PC-3 (cell line): ENCODE measurements at regions not wholly inside any gene's neighbourhood (a gene's known extent, or its start where the extent isn't known, plus 50 kb on each side); places are given as distances from the start of the nearest gene placed in this dataset.

Experiments
- ATAC-seq: fragments of 200-7000 bp; cut with Tn5 transposase; 2 replicates; pipeline ENCODE4 v1.9.1; 2020; ENCODE audit warnings: mild to moderate bottlenecking, moderate library complexity
- BruUV-seq: library from RNA; stranded (reverse); fragments of 400-500 nt; replicated peaks from 2 replicates; lab custom pipeline; 2021; lab: Mats Ljungman, UMichigan
- CTCF ChIA-PET: fragments of 300-600 bp; sonication (Branson Sonifier 250); formaldehyde crosslinking; loops from one replicate; lab custom pipeline; 2022; ENCODE audit warnings: antibody characterized with exemption; lab: Charles Lee
- POLR2A ChIA-PET: fragments of 300-600 bp; sonication (Branson Sonifier 250); formaldehyde crosslinking; loops from one replicate; lab custom pipeline; 2022; ENCODE audit warnings: antibody characterized with exemption; ENCODE audit not compliant: unreplicated experiment; lab: Charles Lee
- DNase-seq: peaks from one replicate; pipeline ENCODE4 v3.0.0-alpha.2; 2015
- H2AFZ ChIP-seq: fragments of 300-600 bp; sonication (generic); 2 replicates; pipeline ENCODE4 v1.6.0; 2016; ENCODE audit warnings: antibody characterized with exemption, low read length
- H3F3A ChIP-seq: fragments of 300-600 bp; sonication (generic); one replicate; pipeline ENCODE4 v1.6.0; 2017; ENCODE audit warnings: antibody characterized with exemption, low read length, control low read depth, mild to moderate bottlenecking; ENCODE audit not compliant: unreplicated experiment
- H3K27ac ChIP-seq: fragments of 300-600 bp; sonication (generic); 2 replicates; pipeline ENCODE4 v1.5.1; 2016; ENCODE audit warnings: mild to moderate bottlenecking, low read length
- H3K27me3 ChIP-seq: fragments of 300-600 bp; sonication (generic); 2 replicates; pipeline ENCODE4 v1.6.1; 2016; ENCODE audit warnings: low read length, mixed read lengths
- H3K36me3 ChIP-seq: fragments of 300-600 bp; sonication (generic); 2 replicates; pipeline ENCODE4 v1.6.1; 2016; ENCODE audit warnings: low read depth, mixed run types, low read length, mixed read lengths
- H3K4me1 ChIP-seq: fragments of 300-600 bp; sonication (generic); 2 replicates; pipeline ENCODE4 v1.5.1; 2016; ENCODE audit warnings: low read length; ENCODE audit not compliant: insufficient read depth
- H3K4me2 ChIP-seq: fragments of 300-600 bp; sonication (generic); 2 replicates; pipeline ENCODE4 v1.6.0; 2016; ENCODE audit warnings: low read length
- H3K4me3 ChIP-seq: fragments of 300-600 bp; sonication (generic); 2 replicates; pipeline ENCODE4 v1.5.1; 2016; ENCODE audit warnings: mild to moderate bottlenecking, low read length, mixed read lengths
- H3K79me2 ChIP-seq: fragments of 300-600 bp; sonication (generic); 2 replicates; pipeline ENCODE4 v1.6.1; 2017; ENCODE audit warnings: low read length, mixed read lengths
- H3K9ac ChIP-seq: fragments of 300-600 bp; sonication (generic); 2 replicates; pipeline ENCODE4 v1.6.0; 2016; ENCODE audit warnings: mild to moderate bottlenecking, low read length
- H3K9me2 ChIP-seq: fragments of 300-600 bp; sonication (generic); replicated peaks from 2 replicates; pipeline ENCODE4 v1.6.1; 2016; ENCODE audit warnings: mixed run types, low read length, mixed read lengths
- H3K9me3 ChIP-seq: fragments of 300-600 bp; sonication (generic); 2 replicates; pipeline ENCODE4 v1.6.1; 2016; ENCODE audit warnings: low read length, mixed read lengths
- H4K20me1 ChIP-seq: fragments of 300-600 bp; sonication (generic); 2 replicates; pipeline ENCODE4 v1.6.1; 2016; ENCODE audit warnings: low read length, mixed read lengths
- EZH2 ChIP-seq: fragments of 300-600 bp; sonication (generic); IDR thresholded peaks from one replicate; pipeline ENCODE4 v1.6.1; 2017; ENCODE audit warnings: antibody characterized with exemption, mild to moderate bottlenecking, low read length; ENCODE audit not compliant: unreplicated experiment
- EZH2phosphoT487 ChIP-seq: fragments of 300-600 bp; sonication (generic); IDR thresholded peaks from 2 replicates; pipeline ENCODE4 v1.6.1; 2018; ENCODE audit warnings: mild to moderate bottlenecking, antibody characterized with exemption, low read length, borderline replicate concordance
- intact Hi-C: fragments of 100-400 bp; cut with micrococcal nuclease; formaldehyde crosslinking; loops from 2 replicates; pipeline ENCODE4 v1.9.0; 2023
- TF ChIP-seq, protein P1 (sequence below): fragments of 300-600 bp; sonication (generic); conservative IDR thresholded peaks from 2 replicates; pipeline ENCODE4 v1.5.1; 2017; ENCODE audit warnings: antibody characterized with exemption, low read depth, mild to moderate bottlenecking, low read length

GRCh38 chr1:83058327-83058726 is 940.6 kb downstream of the TTLL7 start:
- Histone ChIP-seq H4K20me1 (no peaks in the 10 kb centered on the region), H3K27ac (no peak overlapping the region), H3K9me2 (no peaks in the 10 kb centered on the region), H3K4me1 (peaks cover 35% of the 10 kb centered on the region), H2AFZ (no peak overlapping the region), H3K36me3 (no peaks in the 10 kb centered on the region), H3K27me3 (no peaks in the 10 kb centered on the region), H3K4me2 (no peak overlapping the region), H3K9ac (no peak overlapping the region), H3K9me3 (no peaks in the 10 kb centered on the region), H3K4me3 (no peak overlapping the region), H3F3A (no peaks in the 10 kb centered on the region), H3K79me2 (no peaks in the 10 kb centered on the region)
- DNase-seq, result no peak
- intact Hi-C loops, result no loop called here
- POLR2A ChIA-PET, result no interaction called here
- ATAC-seq, result no peak
- no TSS peak for BruUV-seq
- CTCF ChIA-PET, result no interaction called here
- TF ChIP-seq EZH2, result no peak
- TF ChIP-seq, protein P1, sequence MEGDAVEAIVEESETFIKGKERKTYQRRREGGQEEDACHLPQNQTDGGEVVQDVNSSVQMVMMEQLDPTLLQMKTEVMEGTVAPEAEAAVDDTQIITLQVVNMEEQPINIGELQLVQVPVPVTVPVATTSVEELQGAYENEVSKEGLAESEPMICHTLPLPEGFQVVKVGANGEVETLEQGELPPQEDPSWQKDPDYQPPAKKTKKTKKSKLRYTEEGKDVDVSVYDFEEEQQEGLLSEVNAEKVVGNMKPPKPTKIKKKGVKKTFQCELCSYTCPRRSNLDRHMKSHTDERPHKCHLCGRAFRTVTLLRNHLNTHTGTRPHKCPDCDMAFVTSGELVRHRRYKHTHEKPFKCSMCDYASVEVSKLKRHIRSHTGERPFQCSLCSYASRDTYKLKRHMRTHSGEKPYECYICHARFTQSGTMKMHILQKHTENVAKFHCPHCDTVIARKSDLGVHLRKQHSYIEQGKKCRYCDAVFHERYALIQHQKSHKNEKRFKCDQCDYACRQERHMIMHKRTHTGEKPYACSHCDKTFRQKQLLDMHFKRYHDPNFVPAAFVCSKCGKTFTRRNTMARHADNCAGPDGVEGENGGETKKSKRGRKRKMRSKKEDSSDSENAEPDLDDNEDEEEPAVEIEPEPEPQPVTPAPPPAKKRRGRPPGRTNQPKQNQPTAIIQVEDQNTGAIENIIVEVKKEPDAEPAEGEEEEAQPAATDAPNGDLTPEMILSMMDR, result no peak
- TF ChIP-seq EZH2phosphoT487, result no peak

- H3K27ac ChIP-seq, result peak overlapping the region; percentile 77
Measured at GRCh38 chr1:83055391-83056170, 943.4 kb downstream of the TTLL7 start.

More at GRCh38 chr1:83055391-83056170, 943.4 kb downstream of the TTLL7 start:
- no peaks in the 10 kb centered on the region for H3K79me2 ChIP-seq
- peak; percentile 74 for ATAC-seq
- no peak for TF ChIP-seq EZH2phosphoT487
- TF ChIP-seq, protein P1, result no peak
- TF ChIP-seq EZH2, result no peak
- intact Hi-C loops, result no loop called here
- H3K4me3 ChIP-seq, result peak overlapping the region; percentile 26
- peaks cover 48% of the 10 kb centered on the region for H3K4me1 ChIP-seq
- H3K9me2 ChIP-seq, result no peaks in the 10 kb centered on the region
- no peaks in the 10 kb centered on the region for H4K20me1 ChIP-seq
- H3F3A ChIP-seq, result no peaks in the 10 kb centered on the region
- no peaks in the 10 kb centered on the region for H3K36me3 ChIP-seq
- BruUV-seq, result no TSS peak
- H3K27me3 ChIP-seq, result no peaks in the 10 kb centered on the region
- peak; percentile 92 for DNase-seq
- H2AFZ ChIP-seq, result no peak overlapping the region
- H3K9ac ChIP-seq, result no peak overlapping the region
- ChIA-PET CTCF (interaction anchor here (0.5 kb wide), 1 partner anchor 1080 kb away, joined by 3 read pairs; no protein-coding TSS in a partner anchor), POLR2A (no interaction called here)
- no peaks in the 10 kb centered on the region for H3K9me3 ChIP-seq
- peak overlapping the region; percentile 70 for H3K4me2 ChIP-seq
